ENCODE measurements at regions not wholly inside any gene's neighbourhood (a gene's known extent, or its start where the extent isn't known, plus 50 kb on each side); places are given as distances from the start of the nearest gene placed in this dataset.

- TF ChIP-seq POLR2A (IDR thresholded peaks at IDR 0.05; ENCODE audit: low read depth, low read length) = no peak
- TF ChIP-seq TAF1 (IDR thresholded peaks at IDR 0.05; ENCODE audit: low read depth, low read length) = no peak
- no peak for TF ChIP-seq POU2F2 (IDR thresholded peaks at IDR 0.05; ENCODE audit: low read depth, low read length)
- TF ChIP-seq POLR2AphosphoS5 (IDR thresholded peaks at IDR 0.05; ENCODE audit: low read depth, low read length) = no peak
- no peak for TF ChIP-seq PAX5 (IDR thresholded peaks at IDR 0.05; ENCODE audit: insufficient read depth, low read length, severe bottlenecking)
- TF ChIP-seq SPI1 (IDR thresholded peaks at IDR 0.05; ENCODE audit: low read depth, low read length) = no peak
Observed at GRCh38 chrX:4451591-4451990, 738.1 kb upstream of the PRKX start.

Measured in GM12891 (cell line).